CD14-positive monocyte (primary cell): ENCODE measurements at regions not wholly inside any gene's neighbourhood (a gene's known extent, or its start where the extent isn't known, plus 50 kb on each side); places are given as distances from the start of the nearest gene placed in this dataset.

ENCODE experiments used
- DNase-seq, 3 donors: peaks; one replicate each; pipeline ENCODE4 v3.0.0-alpha.2; 2011 to 2022
- H2AFZ ChIP-seq: 2 replicates; pipeline ENCODE4 v1.6.0; 2012; ENCODE audit warnings: mild to moderate bottlenecking, low read depth, low read length, inconsistent platforms; ENCODE audit not compliant: insufficient read depth, poor library complexity, severe bottlenecking
- H3K27ac ChIP-seq, 2 donors: 1 replicate in 1 of 2; 2 replicates in 1 of 2; pipeline ENCODE4 v1.5.1; 2012 to 2013; ENCODE audit warnings: low read length in 2 of 2, control low read depth in 1 of 2, inconsistent platforms in 1 of 2, low read depth in 1 of 2, mild to moderate bottlenecking in 1 of 2
- H3K27me3 ChIP-seq, 2 donors: one replicate each; pipeline versions ENCODE4 v1.6.0 to v1.6.1; 2011 to 2013; ENCODE audit warnings: low read length in 2 of 2; ENCODE audit not compliant: control insufficient read depth in 2 of 2, insufficient read depth in 2 of 2
- H3K36me3 ChIP-seq, 2 donors: replicated peaks in 1 of 2; 1 replicate in 1 of 2; 2 replicates in 1 of 2; pipeline versions ENCODE4 v1.5.1 to v1.6.1; 2012 to 2013; ENCODE audit warnings: low read length in 2 of 2, control low read depth in 1 of 2, inconsistent platforms in 1 of 2, mild to moderate bottlenecking in 1 of 2; ENCODE audit not compliant: insufficient read depth in 2 of 2, control insufficient read depth in 1 of 2
- H3K4me1 ChIP-seq, 2 donors: 1 replicate in 1 of 2; 2 replicates in 1 of 2; pipeline versions ENCODE4 v1.5.1 to v1.6.1; 2012 to 2013; ENCODE audit warnings: low read length in 2 of 2, control low read depth in 1 of 2, inconsistent platforms in 1 of 2, mild to moderate bottlenecking in 1 of 2, moderate library complexity in 1 of 2; ENCODE audit not compliant: insufficient read depth in 2 of 2, control insufficient read depth in 1 of 2
- H3K4me2 ChIP-seq: replicated peaks from 2 replicates; pipeline ENCODE3; 2012; ENCODE audit warnings: low read length, moderate library complexity, mild to moderate bottlenecking; ENCODE audit not compliant: poor library complexity, severe bottlenecking; ENCODE audit errors: extremely low read depth
- H3K4me3 ChIP-seq, 3 experiments: fragments of 200-600 bp in 1 of 3; sonication (generic) in 1 of 3; replicated peaks in 1 of 3; 1 replicate in 2 of 3; 2 replicates in 1 of 3; pipeline ENCODE4 v1.5.1; 2011 to 2013; ENCODE audit warnings: low read length in 3 of 3, mild to moderate bottlenecking in 3 of 3, control low read depth in 2 of 3, low read depth in 2 of 3, inconsistent platforms in 1 of 3, moderate library complexity in 1 of 3
- H3K79me2 ChIP-seq: 2 replicates; pipeline ENCODE4 v1.6.0; 2012; ENCODE audit warnings: mild to moderate bottlenecking, control low read depth, inconsistent platforms, low read length, moderate library complexity; ENCODE audit not compliant: insufficient read depth
- H3K9ac ChIP-seq: 2 replicates; pipeline ENCODE4 v1.6.0; 2017; ENCODE audit warnings: low read length, mild to moderate bottlenecking; ENCODE audit not compliant: insufficient read depth, poor library complexity, severe bottlenecking
- H3K9me3 ChIP-seq, 2 donors: replicated peaks in 1 of 2; 1 replicate in 1 of 2; 2 replicates in 1 of 2; pipeline versions ENCODE4 v1.5.1 to v1.6.1; 2012 to 2013; ENCODE audit warnings: low read length in 2 of 2, control low read depth in 1 of 2; ENCODE audit not compliant: control insufficient read depth in 1 of 2, insufficient read depth in 1 of 2
- H4K20me1 ChIP-seq: 2 replicates; pipeline ENCODE4 v1.6.0; 2012; ENCODE audit warnings: mild to moderate bottlenecking, low read length, control low read depth, moderate library complexity; ENCODE audit not compliant: insufficient read depth
- H3K27ac Mint-ChIP-seq, 7 donors: one replicate each; pipeline ENCODE4 v1.8.0; 2020; ENCODE audit warnings: mild to moderate bottlenecking in 7 of 7, mixed read lengths in 7 of 7, moderate library complexity in 6 of 7, inconsistent platforms in 2 of 7
- H3K27me3 Mint-ChIP-seq, 3 donors: one replicate each; pipeline ENCODE4 v1.8.0; 2021 to 2022; ENCODE audit warnings: low read depth in 3 of 3, mild to moderate bottlenecking in 3 of 3, mixed read lengths in 3 of 3, moderate library complexity in 3 of 3, inconsistent platforms in 1 of 3
- H3K36me3 Mint-ChIP-seq, 2 donors: one replicate each; pipeline ENCODE4 v1.8.0; 2020; ENCODE audit warnings: mixed read lengths in 2 of 2, inconsistent platforms in 1 of 2, mild to moderate bottlenecking in 1 of 2
- H3K4me1 Mint-ChIP-seq: one replicate; pipeline ENCODE4 v1.8.0; 2020; ENCODE audit warnings: mild to moderate bottlenecking, mixed read lengths
- H3K4me3 Mint-ChIP-seq, 2 donors: one replicate each; pipeline ENCODE4 v1.8.0; 2020; ENCODE audit warnings: mild to moderate bottlenecking in 2 of 2, mixed read lengths in 2 of 2, moderate library complexity in 1 of 2
- H3K9me3 Mint-ChIP-seq, 7 donors: one replicate each; pipeline ENCODE4 v1.8.0; 2020 to 2022; ENCODE audit warnings: mixed read lengths in 7 of 7, mild to moderate bottlenecking in 6 of 7, moderate library complexity in 6 of 7, inconsistent platforms in 2 of 7
- CTCF ChIP-seq: fragments of 200-600 bp; IDR thresholded peaks from one replicate; pipeline ENCODE4 v1.8.0; 2022; ENCODE audit warnings: antibody characterized with exemption, mild to moderate bottlenecking
- WGBS: methylation state at CpG from one replicate; pipeline ENCODE4 v1.1.5; 2013; ENCODE audit warnings: missing lambda C conversion rate; ENCODE audit not compliant: insufficient coverage; 5-methylcytosine and 5-hydroxymethylcytosine counted together
- intact Hi-C, 2 donors: fragments of 100-400 bp; cut with micrococcal nuclease; formaldehyde crosslinking; loops; one replicate each; pipeline versions ENCODE4 v1.15.0 to v1.15.1; 2023

- DNase-seq: no peak
- Histone ChIP-seq H3K79me2 (no peaks in the 10 kb centered on the region), H3K36me3 (no peaks in the 10 kb centered on the region), H3K4me3 (no peak overlapping the region), H3K27ac (no peak overlapping the region), H3K27me3 (no peaks in the 10 kb centered on the region), H3K9ac (no peak overlapping the region), H4K20me1 (no peaks in the 10 kb centered on the region), H3K4me1 (no peaks in the 10 kb centered on the region), H2AFZ (no peak overlapping the region), H3K9me3 (no peaks in the 10 kb centered on the region), H3K4me2 (no peak overlapping the region)
- H3K36me3 Mint-ChIP-seq: no peaks in the 10 kb centered on the region
- H3K27me3 Mint-ChIP-seq: no peaks in the 10 kb centered on the region
- intact Hi-C loops: no loop called here
- H3K9me3 Mint-ChIP-seq: peaks cover 0 to 3% (median 0%) of the 10 kb centered on the region in 7 donors
- WGBS: 92% methylated on average over 2 of the region's 2 CpGs
- no peak for TF ChIP-seq CTCF
- H3K4me1 Mint-ChIP-seq: no peaks in the 10 kb centered on the region
- no peak overlapping the region for H3K27ac Mint-ChIP-seq
- no peak overlapping the region for H3K4me3 Mint-ChIP-seq
Measured at GRCh38 chr12:24424376-24424775, 474.9 kb upstream of the SOX5 start.

GRCh38 chr12:24423611-24424010 is 474.1 kb upstream of the SOX5 start:
- TF ChIP-seq CTCF: no peak
- no peak overlapping the region for H3K27ac Mint-ChIP-seq
- no peaks in the 10 kb centered on the region for H3K27me3 Mint-ChIP-seq

More at GRCh38 chr12:24423611-24424010, 474.1 kb upstream of the SOX5 start:
- Histone ChIP-seq H3K4me3 (no peak overlapping the region), H3K4me1 (no peaks in the 10 kb centered on the region), H3K4me2 (no peak overlapping the region), H3K27me3 (no peaks in the 10 kb centered on the region), H3K9me3 (peaks cover 0 to 3% of the 10 kb centered on the region in 2 donors), H2AFZ (no peak overlapping the region), H3K9ac (no peak overlapping the region), H3K79me2 (no peaks in the 10 kb centered on the region), H3K36me3 (no peaks in the 10 kb centered on the region), H3K27ac (no peak overlapping the region), H4K20me1 (no peaks in the 10 kb centered on the region)
- H3K9me3 Mint-ChIP-seq: peaks cover 0 to 3% (median 0%) of the 10 kb centered on the region in 7 donors
- no peak for DNase-seq
- no peak overlapping the region for H3K4me3 Mint-ChIP-seq
- no peaks in the 10 kb centered on the region for H3K4me1 Mint-ChIP-seq
- 97% methylated on average over 4 of the region's 4 CpGs for WGBS
- intact Hi-C loops: no loop called here
- no peaks in the 10 kb centered on the region for H3K36me3 Mint-ChIP-seq
